Left lobe of liver (tissue), 2 donors: ENCODE measurements at regions not wholly inside any gene's neighbourhood (a gene's known extent, or its start where the extent isn't known, plus 50 kb on each side); places are given as distances from the start of the nearest gene placed in this dataset.
"Not testable (repeated sequence)": the region's sequence is repeated elsewhere in the genome, so short reads cannot be mapped to it uniquely, and the experiment has no call there.

ENCODE experiments used
- ATAC-seq: fragments of 200-7000 bp; cut with Tn5 transposase; one replicate; pipeline ENCODE4 v1.9.1; 2020; ENCODE audit warnings: mild to moderate bottlenecking, moderate library complexity
- DNase-seq: peaks from one replicate; pipeline ENCODE4 v3.0.0-alpha.2; 2020; ENCODE audit warnings: low spot score
- donor health status: DM: no; HTN: no; CAD: no; lungs with moderate emphysema.
- donor health status: DM: no; HTN: yes; CAD: no.

DNA sequence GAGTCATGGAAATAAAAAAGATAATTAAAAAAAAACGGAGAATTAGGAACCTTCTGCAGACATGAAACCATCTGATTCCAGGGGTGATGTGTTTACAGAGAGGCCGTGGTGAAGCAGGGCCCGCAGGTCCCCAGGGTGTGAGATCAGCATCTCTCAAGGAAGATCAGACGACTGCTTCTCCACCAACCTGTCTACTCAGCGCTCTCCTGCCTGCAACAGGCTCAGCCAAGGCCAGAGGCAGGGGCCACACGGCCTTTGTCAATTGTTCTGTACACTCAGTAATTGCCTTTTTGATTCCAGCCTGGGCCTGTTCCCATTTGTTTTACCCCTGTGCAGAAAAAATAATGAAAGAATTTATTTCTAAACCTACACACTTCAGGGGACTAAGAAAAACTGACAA lies 124.6 kb downstream of the NXPE2 start:
- no peak for ATAC-seq
- DNase-seq: no peak

DNA sequence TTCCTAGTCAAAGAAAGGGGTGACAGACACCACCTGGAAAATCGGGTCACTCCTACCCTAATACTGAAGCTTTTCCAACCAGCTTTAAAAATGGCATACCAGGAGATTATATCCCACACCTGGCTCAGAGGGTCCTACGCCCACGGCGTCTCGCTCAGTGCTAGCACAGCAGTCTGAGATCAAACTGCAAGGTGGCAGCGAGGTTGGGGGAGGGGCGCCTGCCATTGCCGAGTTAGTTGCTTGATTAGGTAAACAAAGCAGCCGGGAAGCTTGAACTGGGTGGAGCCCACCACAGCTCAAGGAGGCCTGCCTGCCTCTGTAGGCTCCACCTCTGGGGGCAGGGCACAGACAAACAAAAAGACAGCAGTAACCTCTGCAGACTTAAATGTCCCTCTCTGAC lies 127.1 kb downstream of the NXPE2 start:
- ATAC-seq, DNase-seq: not testable (repeated sequence)

DNA sequence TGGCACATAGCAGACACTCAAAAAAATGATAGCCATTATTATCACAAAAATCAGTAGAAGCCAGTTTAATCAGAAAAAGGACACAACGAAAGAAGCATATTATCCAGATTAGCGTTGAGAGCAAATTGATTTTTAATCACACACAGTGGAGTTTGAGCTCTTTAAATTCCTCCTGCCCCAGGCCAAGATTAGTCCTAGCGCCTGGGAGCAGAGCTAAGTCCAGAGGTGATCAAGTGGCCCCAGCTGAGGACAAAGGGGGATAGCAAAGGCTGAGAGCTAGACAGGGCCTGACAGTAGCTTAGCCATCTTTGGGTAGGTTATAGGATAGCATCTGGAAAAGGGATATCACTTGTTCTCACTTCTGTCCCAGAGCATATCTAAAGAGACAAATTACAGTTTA lies 133.6 kb downstream of the NXPE2 start:
- DNase-seq: no peak
- no peak for ATAC-seq

DNA sequence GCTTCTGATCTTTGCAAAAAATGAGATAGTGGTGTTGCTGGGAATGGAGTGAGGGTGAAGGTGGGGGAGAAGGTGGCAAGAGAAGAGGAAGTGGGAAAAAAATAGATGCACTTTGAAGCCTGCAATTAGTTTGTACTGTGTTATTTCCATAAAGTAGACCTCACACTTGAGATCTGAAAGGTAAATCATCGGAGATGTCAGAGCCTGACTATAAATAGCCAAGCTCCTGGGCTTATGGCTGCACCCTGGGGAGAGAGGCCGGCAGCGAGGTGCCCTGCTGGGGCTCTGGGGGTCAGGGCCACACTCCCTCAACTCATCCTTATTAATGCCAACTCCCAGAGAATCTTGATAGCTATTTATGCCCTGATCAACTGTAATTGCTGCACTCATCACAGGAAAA lies 134.4 kb downstream of the NXPE2 start:
- DNase-seq (no peak), ATAC-seq (no peak)

DNA sequence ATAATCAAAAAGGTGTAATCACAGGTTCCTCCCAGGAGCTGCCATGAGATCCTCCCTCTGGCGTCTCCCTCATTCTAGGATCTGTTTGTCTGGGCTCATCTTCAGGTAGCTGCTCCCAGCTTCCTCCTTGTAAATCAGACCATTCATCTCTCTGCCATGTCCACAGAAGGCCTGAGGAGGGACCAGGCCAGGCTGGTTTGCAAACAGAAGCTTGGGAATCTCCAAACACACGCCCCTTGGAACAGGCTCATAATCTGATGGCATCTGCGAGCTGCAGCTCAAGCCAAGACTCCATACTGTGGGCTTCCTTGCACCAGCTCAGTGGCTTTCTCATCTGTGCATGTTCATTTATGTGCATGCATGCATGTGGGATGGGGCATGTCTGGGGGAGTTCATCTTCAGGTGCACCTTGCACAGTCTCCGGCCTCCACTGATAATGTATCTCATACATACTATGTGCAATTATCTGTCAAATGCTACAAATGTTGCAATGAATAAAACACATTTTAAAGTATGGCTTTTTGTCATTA lies 134.9 kb downstream of the NXPE2 start:
- DNase-seq: no peak

DNA sequence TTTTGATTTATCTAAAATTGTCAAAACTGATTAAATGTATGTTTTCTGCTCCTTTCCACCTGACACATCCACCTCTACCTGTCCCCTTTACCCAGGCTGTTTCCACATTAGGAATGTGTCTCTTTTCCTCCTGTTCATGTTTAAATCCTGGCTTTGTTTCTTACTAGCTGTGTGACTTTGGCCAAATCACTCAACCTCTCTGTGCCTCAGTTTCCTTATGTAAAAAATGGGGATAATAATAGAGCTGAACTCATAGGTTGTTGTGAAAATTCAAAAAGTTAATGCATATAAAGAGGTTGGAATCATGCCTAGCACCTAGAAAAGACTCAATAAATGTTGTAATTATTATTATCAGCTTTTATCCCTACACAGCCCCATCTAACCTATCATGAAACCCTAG lies 136.8 kb downstream of the NXPE2 start:
- ATAC-seq: no peak

More for the DNA sequence above, 134.9 kb downstream of the NXPE2 start:
- no peak for ATAC-seq

DNA sequence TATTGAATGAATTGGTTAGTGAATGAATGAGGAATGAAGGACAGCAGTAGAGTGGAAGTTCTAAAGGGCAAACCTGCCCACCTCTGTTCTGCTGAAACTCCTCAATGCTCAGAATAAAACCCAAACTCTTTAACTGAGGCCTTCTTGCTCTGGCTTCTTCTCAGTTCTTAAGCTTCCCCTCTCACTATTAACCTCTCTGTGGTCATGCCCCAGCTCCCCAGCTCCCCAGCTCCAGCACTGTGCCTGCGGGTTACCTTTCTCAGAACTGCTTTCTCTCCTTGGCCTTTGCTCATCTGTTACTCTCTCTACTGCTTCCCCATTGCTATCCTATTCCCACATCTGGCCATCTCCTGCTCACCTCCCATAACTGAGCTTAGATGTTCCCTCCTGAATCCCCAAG lies 137.4 kb downstream of the NXPE2 start:
- no peak for ATAC-seq
- DNase-seq: no peak

More for the DNA sequence above, 136.8 kb downstream of the NXPE2 start:
- DNase-seq: no peak

DNA sequence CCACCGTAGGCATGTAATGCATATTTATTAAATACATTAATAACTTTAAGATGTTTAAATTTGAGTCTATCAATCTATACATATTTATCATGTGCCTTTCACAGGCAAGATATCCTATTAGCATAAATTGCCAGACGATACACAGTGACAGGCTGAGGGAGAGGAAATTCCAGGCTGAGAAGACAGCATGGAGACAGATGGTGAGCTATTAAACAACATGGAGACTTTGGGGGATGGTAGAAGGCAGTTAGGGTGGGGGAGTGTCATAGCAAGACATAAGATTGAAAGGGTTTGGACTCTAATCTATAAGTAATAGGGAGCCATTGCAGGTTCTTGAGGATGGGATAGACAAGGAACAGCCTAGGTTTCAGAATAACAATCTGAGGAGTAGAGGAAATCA lies 138.5 kb downstream of the NXPE2 start:
- DNase-seq: no peak
- no peak for ATAC-seq

DNA sequence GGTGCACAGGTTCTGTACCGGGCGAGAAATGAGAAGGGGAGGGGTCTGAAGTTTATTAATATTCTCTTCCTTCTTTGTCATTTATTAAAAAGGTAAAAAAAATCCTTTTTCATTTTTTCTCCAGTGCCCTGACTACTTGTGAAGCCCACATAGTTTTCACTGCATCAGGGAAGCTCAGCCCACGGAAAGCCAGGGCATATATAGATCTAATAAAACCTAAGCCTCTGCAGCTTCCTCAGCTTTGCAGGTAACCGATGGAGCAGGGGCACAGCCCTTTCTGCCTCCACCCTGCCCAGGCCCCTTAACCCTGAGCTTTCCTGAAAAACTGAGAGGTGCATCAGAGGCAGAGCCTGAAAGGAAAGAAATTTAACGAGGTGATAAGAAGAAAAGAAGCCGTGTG lies 140.1 kb downstream of the NXPE2 start:
- no peak for ATAC-seq
- DNase-seq: no peak

DNA sequence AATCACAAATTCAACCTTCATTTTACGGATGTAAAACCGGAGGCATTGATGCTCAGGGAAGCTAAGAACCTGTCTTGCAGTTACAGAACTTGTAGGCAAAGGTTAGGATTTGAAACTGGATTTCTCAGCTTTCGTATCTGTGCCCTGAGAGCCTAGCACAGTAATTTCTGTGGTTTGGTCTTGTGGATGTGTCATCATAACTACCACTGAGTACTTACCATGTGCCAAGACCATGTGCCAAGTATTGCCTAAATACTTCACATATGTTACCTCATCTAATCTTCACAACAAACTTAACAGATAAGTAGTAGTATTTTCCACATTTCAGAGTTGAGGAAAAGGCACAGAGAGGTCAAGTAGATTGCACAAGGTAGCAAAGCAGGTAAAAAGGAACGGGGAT lies 140.7 kb downstream of the NXPE2 start:
- no peak for DNase-seq
- ATAC-seq: no peak

DNA sequence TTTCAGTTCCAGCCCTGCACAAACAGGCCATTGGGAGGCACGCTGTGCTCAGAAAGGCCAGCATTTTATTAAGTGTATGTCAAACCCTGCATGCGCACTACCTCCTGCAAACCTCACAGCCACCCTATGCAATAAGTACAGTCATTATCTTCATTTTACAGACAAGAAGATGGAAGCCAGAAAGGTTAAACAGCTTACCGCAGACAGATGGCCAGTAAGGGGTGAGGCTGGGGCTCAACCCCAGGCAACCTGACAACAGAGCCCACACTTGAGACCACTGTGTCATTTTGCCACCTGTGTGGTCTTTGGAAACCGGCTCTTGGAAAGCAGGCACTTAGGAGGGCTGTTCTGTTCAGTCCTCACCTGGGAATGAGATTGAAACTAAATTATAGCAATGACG lies 142.3 kb downstream of the NXPE2 start:
- DNase-seq: no peak
- no peak for ATAC-seq

DNA sequence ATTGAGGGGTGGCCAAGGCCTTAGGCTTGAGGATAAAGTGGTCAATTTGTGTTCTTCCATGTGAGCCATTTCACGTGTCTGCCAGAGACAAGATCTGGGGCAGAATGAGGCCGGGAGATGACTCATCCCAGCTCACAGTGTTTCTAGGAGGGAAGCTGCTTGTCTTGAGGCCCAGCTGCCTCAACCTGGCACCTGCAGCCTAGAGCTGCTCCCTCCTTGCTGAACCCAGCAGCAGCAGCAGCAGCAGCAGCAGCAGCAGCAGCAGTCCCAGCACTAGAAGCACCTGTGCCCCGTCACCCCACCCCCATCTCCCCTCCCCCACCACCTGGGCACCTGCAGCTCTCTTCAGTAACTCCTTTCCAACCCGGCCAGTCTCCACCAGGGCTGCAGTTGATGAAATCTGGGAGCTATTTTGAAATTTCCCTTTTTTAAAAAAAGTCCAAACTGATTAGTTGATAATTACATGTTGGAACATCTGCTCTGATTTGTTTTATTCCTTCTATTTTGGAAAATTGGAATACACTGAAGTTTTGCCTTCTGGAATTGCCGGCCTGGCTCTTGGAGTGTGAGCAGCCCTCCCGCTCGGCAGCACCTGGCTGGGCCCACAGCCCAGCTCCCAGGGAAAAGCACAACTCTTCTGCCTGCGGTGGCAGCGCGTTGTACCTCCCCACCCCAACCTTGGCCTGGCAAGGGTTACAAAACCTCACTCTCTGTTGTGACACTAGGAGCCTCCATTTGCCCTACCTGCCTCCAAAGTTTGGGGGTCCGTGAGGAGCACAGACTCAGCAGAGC lies 143.5 kb downstream of the NXPE2 start:
- DNase-seq: no peak
- ATAC-seq: no peak

DNA sequence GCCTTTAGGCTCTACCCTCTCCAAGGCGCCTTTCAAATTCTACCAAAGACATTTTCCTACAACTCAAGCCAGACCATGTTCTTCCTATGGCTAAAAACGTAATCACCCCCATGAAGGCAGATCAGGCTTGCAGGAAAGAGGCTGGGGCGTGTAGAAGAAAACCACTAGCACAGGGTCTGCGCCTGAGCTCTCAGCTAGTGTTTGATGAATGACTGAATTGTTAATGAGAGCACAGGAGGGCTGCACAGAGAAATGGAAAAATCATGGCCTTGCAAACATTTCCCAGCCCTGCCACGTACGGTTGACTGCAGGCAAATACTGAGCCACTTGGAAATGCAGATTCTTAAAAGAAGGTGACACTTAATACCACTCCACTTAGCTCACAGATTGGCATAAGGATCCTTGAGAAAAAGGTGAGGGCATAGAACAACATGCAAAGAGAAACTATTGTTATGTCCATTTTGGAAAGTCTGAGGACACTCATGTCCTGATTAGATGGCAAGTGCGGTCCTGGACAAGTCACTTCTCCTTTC lies 148.6 kb downstream of the NXPE2 start:
- ATAC-seq: no peak

DNA sequence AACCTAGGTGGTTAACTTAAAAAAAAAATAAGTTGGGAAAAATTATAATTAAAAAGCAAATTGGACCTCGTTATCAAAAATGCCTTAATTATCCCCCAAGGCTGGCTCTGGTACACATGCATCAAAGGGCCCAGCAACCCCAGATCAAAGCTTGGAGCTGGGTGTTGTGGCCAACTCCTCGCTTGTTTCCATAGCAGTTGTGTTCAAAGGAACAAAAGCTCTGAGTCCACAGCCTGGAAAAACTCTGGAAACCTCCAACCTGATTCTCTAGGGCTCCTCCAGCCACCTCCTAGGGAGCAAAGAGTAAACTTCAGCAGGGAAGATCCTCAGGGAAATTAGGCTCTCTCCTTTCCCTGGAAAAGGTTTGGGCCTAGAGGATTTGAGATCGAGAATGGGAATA lies 149.4 kb downstream of the NXPE2 start:
- DNase-seq: no peak
- ATAC-seq: no peak

More for the DNA sequence above, 148.6 kb downstream of the NXPE2 start:
- no peak for DNase-seq

DNA sequence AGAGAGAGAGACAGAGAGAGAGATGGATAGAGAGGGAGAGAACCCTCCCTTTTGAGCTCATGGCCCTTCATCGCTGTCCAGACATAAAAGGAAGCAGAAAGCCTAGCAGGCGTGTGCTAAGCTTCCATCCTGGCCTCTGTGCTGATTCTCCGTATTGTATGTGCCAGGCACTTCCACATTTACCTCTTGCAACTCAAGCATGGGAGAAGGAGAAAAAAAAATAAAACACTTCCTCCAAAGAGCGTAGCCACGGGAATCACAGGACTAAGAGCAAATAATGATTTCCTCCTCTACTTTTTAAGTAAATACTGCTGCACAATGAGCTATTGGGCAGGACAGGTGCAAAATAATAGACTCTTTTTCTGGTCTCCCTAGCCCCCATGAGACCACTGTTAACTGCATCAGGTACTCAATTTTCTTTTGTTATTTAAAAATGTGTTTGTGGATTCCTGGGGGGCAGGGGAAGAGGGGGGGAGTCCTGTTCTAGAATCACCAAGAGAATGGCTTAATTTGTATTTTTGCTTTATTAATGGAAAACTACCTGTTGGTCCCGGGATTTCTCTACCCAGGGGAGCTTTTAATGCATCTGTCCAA lies 154.3 kb downstream of the NXPE2 start:
- DNase-seq (no peak), ATAC-seq (no peak)

DNA sequence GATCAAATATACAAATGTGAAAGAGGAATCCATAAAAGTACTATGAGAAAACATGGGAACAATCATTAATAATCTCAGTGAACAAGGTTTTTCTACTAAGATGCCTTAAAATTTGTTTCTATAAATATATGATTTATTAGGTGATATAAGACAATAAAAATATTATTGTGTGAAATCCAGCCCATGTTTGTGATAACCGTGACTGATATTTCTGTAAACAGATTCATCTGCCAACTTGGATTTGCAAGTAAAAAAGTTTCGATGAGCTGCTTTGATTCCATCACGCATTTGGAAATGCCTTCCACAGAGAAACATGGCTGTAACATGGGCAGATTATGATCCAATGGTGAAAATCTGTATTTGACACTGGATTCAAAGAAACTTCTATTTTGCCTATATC lies 157.8 kb downstream of the NXPE2 start:
- no peak for ATAC-seq
- DNase-seq: no peak

DNA sequence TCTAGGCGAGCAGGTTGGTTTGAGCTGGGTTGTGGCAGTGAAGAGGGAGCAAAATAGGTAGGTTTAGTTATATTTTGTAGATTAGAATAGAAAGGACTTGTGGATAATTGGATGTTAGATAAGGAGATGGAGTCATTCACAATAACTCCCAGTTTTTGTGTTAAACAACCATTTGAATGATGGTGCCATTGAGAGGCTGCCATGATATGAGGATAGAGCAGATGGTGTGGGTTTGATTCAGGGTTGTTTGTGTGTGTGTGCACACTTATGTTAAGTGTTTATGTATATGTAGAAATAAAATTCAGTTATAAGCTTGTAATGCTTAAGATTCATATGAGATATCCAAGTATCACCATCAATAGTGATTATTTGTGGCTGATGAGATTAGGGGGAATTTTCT lies 166.6 kb downstream of the NXPE2 start:
- ATAC-seq: no peak
- no peak for DNase-seq

DNA sequence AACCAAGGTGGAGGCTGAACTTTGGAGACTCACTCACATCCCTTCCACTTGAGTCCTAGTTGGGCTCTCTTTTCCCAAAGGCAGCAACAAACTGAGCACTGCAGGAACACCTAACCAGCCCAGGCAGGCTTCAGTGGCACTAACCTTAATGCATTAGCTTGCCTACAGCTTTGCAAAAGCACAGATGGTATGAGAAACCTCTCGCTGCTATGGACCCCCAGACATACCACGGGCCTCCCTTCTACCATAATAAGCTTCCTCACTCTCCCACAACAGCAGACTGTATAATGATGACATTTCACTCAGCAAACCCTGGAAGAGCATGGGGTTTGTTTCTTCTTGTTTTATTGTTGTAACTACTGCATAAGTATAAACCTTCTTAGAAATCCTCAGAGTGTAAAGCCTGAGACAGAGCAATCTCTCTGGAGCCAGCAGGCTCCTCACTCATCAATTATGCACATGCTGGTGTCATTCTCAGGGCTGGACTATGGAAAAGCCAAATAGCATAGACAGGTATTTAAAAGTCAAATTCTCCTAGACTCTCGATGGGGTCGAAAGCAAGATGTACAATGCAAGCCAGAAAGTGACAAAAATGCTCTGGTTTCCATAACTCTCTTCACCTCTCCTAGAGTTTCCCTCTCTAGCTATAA lies 167.6 kb downstream of the NXPE2 start:
- ATAC-seq (no peak), DNase-seq (no peak)

DNA sequence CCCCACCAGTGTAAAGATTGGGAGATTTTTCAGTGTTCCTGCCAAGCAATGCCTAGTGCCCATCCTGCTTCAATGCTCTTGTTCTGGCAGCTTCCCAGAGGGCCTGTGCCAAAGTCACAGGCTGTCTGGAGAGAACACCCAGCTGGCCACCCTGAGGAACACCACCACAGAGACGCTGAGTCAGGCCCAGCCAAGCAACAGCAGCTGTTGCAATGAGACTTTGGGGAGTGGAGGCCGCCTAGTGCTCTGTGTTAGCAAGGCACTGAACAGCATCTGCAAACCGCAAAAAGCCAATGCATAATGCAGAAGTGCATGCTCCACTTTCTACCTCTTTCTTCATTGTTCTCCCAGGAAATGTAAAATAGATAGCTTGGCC lies 168.1 kb downstream of the NXPE2 start:
- ATAC-seq (no peak), DNase-seq (no peak)

DNA sequence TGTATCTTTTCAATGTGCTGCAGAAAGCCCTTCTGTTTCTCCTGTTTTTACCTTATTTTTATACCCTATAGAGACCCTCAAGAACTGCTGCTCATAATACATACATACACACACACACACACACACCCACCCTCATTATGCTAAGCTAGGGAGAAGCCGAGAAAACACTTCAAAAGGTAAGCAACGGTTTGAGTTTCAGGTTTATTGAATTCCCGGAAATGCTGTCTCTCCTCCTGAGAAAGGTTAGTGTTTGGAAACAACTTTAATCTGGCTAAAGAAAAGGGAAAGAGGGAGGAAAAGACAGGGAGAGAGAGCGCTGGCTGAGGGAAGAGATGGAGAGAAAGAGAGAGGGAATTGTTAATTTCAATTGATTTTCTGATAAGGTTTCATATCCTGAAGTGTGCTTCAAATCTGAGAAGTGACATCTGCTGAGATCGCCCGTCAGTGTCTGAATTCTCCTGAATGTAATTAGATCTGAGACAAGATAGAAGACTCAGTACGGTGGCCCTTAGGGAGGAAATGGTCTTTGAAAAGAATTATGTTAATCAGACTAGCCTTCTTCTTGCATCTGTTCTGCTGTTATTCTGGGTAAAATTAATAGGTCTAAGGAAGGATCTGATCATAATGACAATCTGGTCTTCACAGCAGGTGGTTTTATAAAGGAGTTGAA lies 169.1 kb downstream of the NXPE2 start:
- no peak for ATAC-seq
- DNase-seq: no peak

DNA sequence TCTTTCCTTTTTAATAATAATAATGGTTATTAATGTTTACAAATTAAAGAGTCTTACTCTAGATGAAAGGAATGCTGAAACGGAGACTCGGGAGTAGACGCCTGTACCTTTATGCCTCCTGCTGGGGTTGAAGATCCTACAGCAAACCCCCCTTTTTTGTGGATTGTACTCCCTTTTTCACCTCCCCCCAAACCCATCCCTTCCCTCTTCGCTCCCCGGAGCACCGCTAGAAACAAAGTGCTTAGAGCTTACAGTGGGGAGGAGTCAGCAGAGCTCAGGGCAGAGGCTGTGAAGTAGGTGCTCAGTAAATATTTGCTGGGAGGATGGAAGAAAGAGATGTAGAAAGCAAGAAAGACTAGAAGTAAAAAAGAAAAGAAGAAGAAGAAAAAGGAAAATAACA lies 169.7 kb downstream of the NXPE2 start:
- no peak for ATAC-seq
- DNase-seq: no peak
